Caco-2 (cell line): ENCODE measurements at regions not wholly inside any gene's neighbourhood (a gene's known extent, or its start where the extent isn't known, plus 50 kb on each side); places are given as distances from the start of the nearest gene placed in this dataset.
"Not testable (repeated sequence)": the region's sequence is repeated elsewhere in the genome, so short reads cannot be mapped to it uniquely, and the experiment has no call there.

Experiments used
- BruUV-seq: library from RNA; stranded (reverse); fragments of 400-500 nt; replicated peaks from 2 replicates; lab custom pipeline; 2021; lab: Mats Ljungman, UMichigan
- CTCF ChIA-PET: fragments of 300-600 bp; sonication (Branson Sonifier 250); formaldehyde crosslinking; loops from one replicate; lab custom pipeline; 2022; ENCODE audit warnings: antibody characterized with exemption; lab: Charles Lee
- POLR2A ChIA-PET: fragments of 300-600 bp; sonication (Branson Sonifier 250); formaldehyde crosslinking; loops from one replicate; lab custom pipeline; 2022; ENCODE audit warnings: antibody characterized with exemption; lab: Charles Lee
- DNase-seq, 2 experiments: peaks; one replicate each; pipeline versions ENCODE4 v3.0.0 to v3.0.0-alpha.2; 2020 to 2022
- H3K27me3 ChIP-seq: replicated peaks from 2 replicates; pipeline ENCODE4 v1.6.0; 2011; ENCODE audit warnings: low read length; ENCODE audit not compliant: control insufficient read depth, insufficient read depth
- H3K36me3 ChIP-seq: 2 replicates; pipeline ENCODE4 v1.5.1; 2011; ENCODE audit warnings: low read length; ENCODE audit not compliant: control insufficient read depth, insufficient read depth
- H3K4me1 ChIP-seq: fragments of 250-450 bp; sonication (Bioruptor Pico); 2 replicates; pipeline ENCODE4 v1.5.1; 2020; ENCODE audit warnings: mild to moderate bottlenecking
- H3K4me3 ChIP-seq: 2 replicates; pipeline ENCODE4 v1.5.1; 2011; ENCODE audit warnings: low read depth, mild to moderate bottlenecking, control low read depth, low read length
- H3K9me3 ChIP-seq: fragments of 250-450 bp; sonication (Bioruptor Pico); 2 replicates; pipeline ENCODE4 v1.5.1; 2020; ENCODE audit warnings: mild to moderate bottlenecking, moderate library complexity
- H3K27ac Mint-ChIP-seq: one replicate; pipeline ENCODE4 v1.8.0; 2022; ENCODE audit warnings: mixed read lengths; ENCODE audit not compliant: unreplicated experiment
- H3K27me3 Mint-ChIP-seq: one replicate; pipeline ENCODE4 v1.8.0; 2022; ENCODE audit warnings: mixed read lengths; ENCODE audit not compliant: insufficient read depth, unreplicated experiment
- H3K36me3 Mint-ChIP-seq: one replicate; pipeline ENCODE4 v1.8.0; 2022; ENCODE audit warnings: mild to moderate bottlenecking, mixed read lengths; ENCODE audit not compliant: insufficient read depth, unreplicated experiment
- H3K4me1 Mint-ChIP-seq: one replicate; pipeline ENCODE4 v1.8.0; 2022; ENCODE audit warnings: low read depth, mixed read lengths; ENCODE audit not compliant: unreplicated experiment
- H3K4me3 Mint-ChIP-seq: one replicate; pipeline ENCODE4 v1.8.0; 2022; ENCODE audit warnings: mild to moderate bottlenecking, moderate library complexity, mixed read lengths; ENCODE audit not compliant: unreplicated experiment
- H3K9me3 Mint-ChIP-seq: one replicate; pipeline ENCODE4 v1.8.0; 2022; ENCODE audit warnings: mixed read lengths; ENCODE audit not compliant: unreplicated experiment
- intact Hi-C: fragments of 100-400 bp; cut with micrococcal nuclease; formaldehyde crosslinking; loops from one replicate; pipeline ENCODE4 v1.10.0; 2022; ENCODE audit not compliant: unreplicated experiment
- TF ChIP-seq, protein P1 (sequence below), 2 experiments: fragments of 200-600 bp in 1 of 2; IDR thresholded peaks; 1 replicate in 1 of 2; 2 replicates in 1 of 2; pipeline versions ENCODE4 v1.5.1 to v1.8.0; 2011 to 2022; ENCODE audit warnings: antibody characterized with exemption in 1 of 2, control low read depth in 1 of 2, inconsistent platforms in 1 of 2, low read depth in 1 of 2, low read length in 1 of 2, mild to moderate bottlenecking in 1 of 2, moderate library complexity in 1 of 2; ENCODE audit not compliant: insufficient read depth in 1 of 2, severe bottlenecking in 1 of 2, unreplicated experiment in 1 of 2

DNA sequence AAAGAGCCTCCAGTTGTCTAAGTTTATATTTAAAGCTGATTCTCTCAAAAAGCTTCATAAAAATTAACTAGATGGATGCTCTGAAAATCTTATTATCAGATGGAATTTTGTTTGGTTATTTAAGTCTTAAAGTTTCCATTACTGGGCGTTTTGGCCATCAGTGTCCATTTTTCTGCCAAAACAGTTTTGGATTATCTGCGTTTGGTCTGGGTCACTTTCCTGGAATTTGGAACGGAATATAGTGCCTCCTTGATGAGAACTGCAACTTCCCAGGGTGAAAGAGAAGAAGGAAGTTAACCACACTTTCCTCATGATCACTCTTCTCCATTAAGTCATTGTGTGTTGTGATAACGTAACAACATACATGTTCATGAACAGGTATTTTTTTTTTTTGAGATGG, 764.9 kb upstream of the AUTS2 start:
- TF ChIP-seq, protein P1, sequence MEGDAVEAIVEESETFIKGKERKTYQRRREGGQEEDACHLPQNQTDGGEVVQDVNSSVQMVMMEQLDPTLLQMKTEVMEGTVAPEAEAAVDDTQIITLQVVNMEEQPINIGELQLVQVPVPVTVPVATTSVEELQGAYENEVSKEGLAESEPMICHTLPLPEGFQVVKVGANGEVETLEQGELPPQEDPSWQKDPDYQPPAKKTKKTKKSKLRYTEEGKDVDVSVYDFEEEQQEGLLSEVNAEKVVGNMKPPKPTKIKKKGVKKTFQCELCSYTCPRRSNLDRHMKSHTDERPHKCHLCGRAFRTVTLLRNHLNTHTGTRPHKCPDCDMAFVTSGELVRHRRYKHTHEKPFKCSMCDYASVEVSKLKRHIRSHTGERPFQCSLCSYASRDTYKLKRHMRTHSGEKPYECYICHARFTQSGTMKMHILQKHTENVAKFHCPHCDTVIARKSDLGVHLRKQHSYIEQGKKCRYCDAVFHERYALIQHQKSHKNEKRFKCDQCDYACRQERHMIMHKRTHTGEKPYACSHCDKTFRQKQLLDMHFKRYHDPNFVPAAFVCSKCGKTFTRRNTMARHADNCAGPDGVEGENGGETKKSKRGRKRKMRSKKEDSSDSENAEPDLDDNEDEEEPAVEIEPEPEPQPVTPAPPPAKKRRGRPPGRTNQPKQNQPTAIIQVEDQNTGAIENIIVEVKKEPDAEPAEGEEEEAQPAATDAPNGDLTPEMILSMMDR (IDR thresholded peaks at IDR 0.05; ENCODE audit: insufficient read depth in 1 of 2, low read depth in 1 of 2, low read length in 1 of 2, severe bottlenecking in 1 of 2, unreplicated experiment in 1 of 2): no peak
- no peak overlapping the region for H3K4me3 Mint-ChIP-seq
- no peaks in the 10 kb centered on the region for H3K4me1 Mint-ChIP-seq
- peaks cover 19% of the 10 kb centered on the region for H3K9me3 Mint-ChIP-seq
- Histone ChIP-seq H3K9me3 (no peaks in the 10 kb centered on the region), H3K4me1 (no peaks in the 10 kb centered on the region), H3K4me3 (no peak overlapping the region), H3K27me3 (no peaks in the 10 kb centered on the region), H3K36me3 (no peaks in the 10 kb centered on the region)
- ChIA-PET POLR2A (no interaction called here), CTCF (no interaction called here)
- H3K27ac Mint-ChIP-seq: no peak overlapping the region
- BruUV-seq: no TSS peak
- no peaks in the 10 kb centered on the region for H3K36me3 Mint-ChIP-seq
- intact Hi-C loops: loop anchor here (10.0 kb wide), 1 partner anchor 59 kb away; no protein-coding TSS in a partner anchor
- no peak for DNase-seq
- H3K27me3 Mint-ChIP-seq: no peaks in the 10 kb centered on the region

GRCh38 chr7:68839014-68839413, 759.3 kb upstream of the AUTS2 start:
- Mint-ChIP-seq H3K4me1 (no peaks in the 10 kb centered on the region), H3K9me3 (peaks cover under 1% of the 10 kb centered on the region)

DNA sequence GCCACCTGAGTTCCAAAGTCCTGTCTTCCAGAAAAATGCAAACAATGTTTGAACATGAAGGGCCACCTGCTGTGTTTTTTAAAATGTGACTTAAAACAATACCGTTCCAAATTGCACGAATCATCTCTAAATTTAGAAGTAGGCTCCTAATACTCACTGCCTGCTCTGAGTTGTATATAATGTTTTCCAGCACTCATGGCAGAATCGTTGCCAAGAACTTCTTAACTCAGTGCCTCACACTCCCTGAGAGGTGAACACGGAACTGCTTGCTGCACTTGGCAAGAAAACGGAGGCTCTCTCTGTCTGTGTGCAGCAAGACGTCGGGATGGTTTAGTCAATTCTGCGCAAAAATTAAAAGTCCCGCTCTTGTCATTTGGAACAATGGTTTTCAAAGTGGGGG, 757.3 kb upstream of the AUTS2 start:
- Histone ChIP-seq H3K36me3 (no peaks in the 10 kb centered on the region), H3K27me3 (no peaks in the 10 kb centered on the region), H3K9me3 (no peaks in the 10 kb centered on the region), H3K4me1 (no peaks in the 10 kb centered on the region), H3K4me3 (no peak overlapping the region)
- H3K27ac Mint-ChIP-seq: no peak overlapping the region
- ChIA-PET CTCF (no interaction called here), POLR2A (no interaction called here)
- TF ChIP-seq, protein P1 (IDR thresholded peaks at IDR 0.05; ENCODE audit: insufficient read depth in 1 of 2, low read depth in 1 of 2, low read length in 1 of 2, severe bottlenecking in 1 of 2, unreplicated experiment in 1 of 2): no peak
- H3K9me3 Mint-ChIP-seq: peaks cover 13% of the 10 kb centered on the region
- no peaks in the 10 kb centered on the region for H3K4me1 Mint-ChIP-seq
- intact Hi-C loops: no loop called here
- no peak overlapping the region for H3K4me3 Mint-ChIP-seq
- BruUV-seq: no TSS peak
- H3K36me3 Mint-ChIP-seq: no peaks in the 10 kb centered on the region
- H3K27me3 Mint-ChIP-seq: no peaks in the 10 kb centered on the region
- no peak for DNase-seq

More at GRCh38 chr7:68839014-68839413, 759.3 kb upstream of the AUTS2 start:
- intact Hi-C loops: loop anchor here (10.0 kb wide), 1 partner anchor 64 kb away; no protein-coding TSS in a partner anchor
- BruUV-seq: no TSS peak
- Mint-ChIP-seq H3K27ac (no peak overlapping the region), H3K4me3 (no peak overlapping the region), H3K27me3 (no peaks in the 10 kb centered on the region), H3K36me3 (no peaks in the 10 kb centered on the region)
- H3K36me3 ChIP-seq: no peaks in the 10 kb centered on the region
- ChIA-PET CTCF (no interaction called here), POLR2A (no interaction called here)
- H3K4me3 ChIP-seq: no peak overlapping the region
- H3K27me3 ChIP-seq: no peaks in the 10 kb centered on the region
- H3K9me3 ChIP-seq: no peaks in the 10 kb centered on the region
- DNase-seq: no peak
- TF ChIP-seq, protein P1 (IDR thresholded peaks at IDR 0.05; ENCODE audit: insufficient read depth in 1 of 2, low read depth in 1 of 2, low read length in 1 of 2, severe bottlenecking in 1 of 2, unreplicated experiment in 1 of 2): no peak
- no peaks in the 10 kb centered on the region for H3K4me1 ChIP-seq

- H3K9me3 ChIP-seq, H3K36me3 ChIP-seq, H3K27me3 Mint-ChIP-seq, H3K4me1 Mint-ChIP-seq, H3K27me3 ChIP-seq, BruUV-seq, H3K4me3 Mint-ChIP-seq, H3K27ac Mint-ChIP-seq, intact Hi-C loops, DNase-seq, POLR2A ChIA-PET, H3K36me3 Mint-ChIP-seq, H3K4me3 ChIP-seq, H3K4me1 ChIP-seq, CTCF ChIA-PET: not testable (repeated sequence)
- H3K9me3 Mint-ChIP-seq: peaks cover 31% of the 10 kb centered on the region
Measured at GRCh38 chr7:68843985-68844384, 754.3 kb upstream of the AUTS2 start.
